HG03439 (cell line): ENCODE measurements at regions not wholly inside any gene's neighbourhood (a gene's known extent, or its start where the extent isn't known, plus 50 kb on each side); places are given as distances from the start of the nearest gene placed in this dataset.

ENCODE experiments used
- ATAC-seq: cut with Tn5 transposase; IDR thresholded peaks from one replicate; pipeline ENCODE4 v1.9.1; 2021; ENCODE audit warnings: mild to moderate bottlenecking, moderate library complexity; ENCODE audit not compliant: unreplicated experiment

DNA sequence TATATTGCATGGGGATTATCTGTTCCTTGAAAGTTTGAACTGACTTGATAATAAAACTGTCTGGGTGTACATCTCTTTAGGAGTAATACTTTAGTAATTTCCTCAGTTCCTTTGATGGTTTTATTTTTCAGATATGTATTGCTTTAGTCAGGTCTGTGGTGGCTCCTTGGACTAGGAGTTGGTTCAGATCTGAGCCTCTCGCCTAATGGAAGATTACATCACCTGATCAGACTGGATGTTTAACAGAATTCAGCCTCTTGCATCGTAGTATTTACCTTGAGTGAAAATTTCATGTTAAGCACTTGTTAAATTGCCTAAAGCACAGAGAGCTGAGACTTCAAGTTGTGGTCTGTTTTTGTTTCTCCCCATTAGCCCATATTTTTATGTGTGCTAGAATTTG, 267.3 kb downstream of the MAP2K4 start:
- no peak for ATAC-seq

DNA sequence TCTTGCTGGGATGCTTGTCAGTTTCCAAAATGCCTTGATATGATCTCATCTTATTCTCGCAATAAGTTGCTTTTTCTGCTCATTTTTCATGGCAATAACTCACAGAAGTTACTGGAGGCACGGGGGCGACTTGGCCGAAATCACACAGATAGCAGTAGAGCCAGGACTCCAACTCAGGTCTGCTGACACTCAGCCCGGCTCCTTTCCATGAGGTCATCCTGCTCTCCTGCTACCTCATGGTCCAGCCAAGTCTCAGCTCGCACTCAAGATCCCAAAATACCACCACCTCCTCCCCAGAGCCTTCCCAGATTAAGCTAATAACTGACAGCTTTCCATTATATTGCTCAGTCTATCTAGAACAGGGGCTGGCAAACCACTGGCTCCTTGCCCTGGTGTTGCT, 269.5 kb downstream of the MAP2K4 start:
- ATAC-seq = no peak

DNA sequence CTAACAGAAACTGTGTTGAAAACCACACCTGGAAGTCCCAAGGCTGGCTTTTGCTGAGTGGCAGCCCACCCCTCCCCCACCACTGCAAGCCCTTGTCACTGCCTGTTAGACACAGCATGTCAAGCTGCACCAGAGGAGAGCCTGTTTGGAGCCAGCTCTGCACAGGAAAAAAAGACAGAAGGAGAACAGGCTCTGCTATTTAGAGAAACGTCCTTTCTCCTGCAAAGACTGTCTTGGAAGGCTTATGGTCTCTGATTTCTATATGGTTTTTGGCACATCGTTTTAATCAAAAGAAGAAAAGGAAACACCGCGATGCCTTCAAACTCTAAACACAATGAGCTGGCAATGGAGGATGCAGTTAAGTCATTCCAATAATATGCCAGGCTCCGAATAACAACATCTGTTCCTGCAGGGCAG, 275.5 kb downstream of the MAP2K4 start:
- ATAC-seq = no peak

DNA sequence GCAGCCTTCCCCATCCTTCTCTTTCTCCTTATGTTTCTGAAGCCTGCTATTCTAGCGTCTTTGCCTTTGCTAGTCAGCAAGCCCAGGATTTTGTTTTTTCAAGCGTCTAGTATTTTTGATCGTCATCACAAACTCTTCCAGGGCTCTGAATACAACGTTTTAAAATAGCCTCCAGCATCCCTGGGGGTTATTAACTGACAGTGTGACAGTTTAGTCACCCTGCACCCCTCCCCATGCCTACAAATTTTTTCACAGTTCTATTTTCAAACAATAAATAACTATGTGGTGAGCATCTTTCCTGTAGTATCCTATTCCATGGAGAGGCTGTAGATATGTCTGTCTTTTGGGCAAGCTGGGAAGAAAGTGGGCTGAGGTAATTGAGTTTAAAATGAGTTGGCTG, 280.9 kb downstream of the MAP2K4 start:
- ATAC-seq = no peak

DNA sequence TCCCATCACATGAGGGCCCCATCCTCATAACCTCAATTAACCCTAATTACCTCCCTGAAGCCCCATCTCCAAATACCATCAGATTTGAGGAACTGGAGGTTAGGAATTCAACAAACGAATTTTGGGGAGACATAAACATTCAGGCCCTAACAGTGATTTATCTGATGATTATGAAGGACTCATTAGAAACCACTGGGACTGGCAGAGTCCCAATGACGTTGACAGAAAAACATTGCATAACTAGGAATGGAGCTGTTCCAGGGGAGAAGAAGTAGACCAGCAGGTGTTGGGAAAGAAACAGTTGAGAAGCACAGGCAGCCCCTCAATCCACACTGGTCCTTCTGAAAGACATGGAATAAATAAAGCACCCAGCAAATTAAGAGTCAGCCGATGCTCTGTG, 282.0 kb downstream of the MAP2K4 start:
- no peak for ATAC-seq

DNA sequence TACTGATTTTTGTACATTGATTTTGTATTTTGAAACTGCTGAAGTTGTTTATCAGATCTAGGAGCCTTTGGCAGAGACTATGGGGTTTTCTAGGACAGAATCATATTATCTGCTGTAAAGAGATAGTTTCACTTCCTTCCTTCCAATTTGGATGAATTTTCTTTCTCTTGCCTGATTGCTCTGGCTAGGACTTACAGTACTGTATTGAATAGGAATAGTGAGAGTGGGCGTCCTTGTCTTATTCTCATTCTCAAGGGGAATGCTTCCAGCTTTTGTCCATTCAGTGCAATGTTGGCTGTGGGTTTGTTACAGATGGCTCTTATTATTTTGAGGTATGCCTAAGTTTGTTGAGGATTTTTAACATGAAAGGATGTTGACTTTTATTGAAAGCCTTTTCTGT, 290.1 kb downstream of the MAP2K4 start:
- no peak for ATAC-seq

DNA sequence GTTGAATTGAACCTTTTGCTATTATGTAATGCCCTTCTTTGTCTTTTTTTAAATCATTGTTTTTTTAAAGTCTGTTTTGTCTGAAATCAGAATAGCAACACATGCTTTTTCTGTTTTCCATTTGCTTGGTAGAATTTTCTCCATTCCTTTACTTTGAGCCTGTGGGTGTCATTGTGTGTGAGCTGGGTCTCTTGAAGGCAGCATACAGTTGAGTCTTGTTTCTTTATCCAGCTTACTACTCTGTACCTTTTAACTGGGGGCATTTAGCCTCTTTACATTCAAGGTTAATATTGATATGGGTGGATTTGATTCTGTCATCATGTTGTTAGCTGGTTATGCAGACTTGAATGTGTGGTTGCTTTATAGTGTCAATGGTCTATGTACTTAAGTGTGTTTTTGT, 292.0 kb downstream of the MAP2K4 start:
- no peak for ATAC-seq

DNA sequence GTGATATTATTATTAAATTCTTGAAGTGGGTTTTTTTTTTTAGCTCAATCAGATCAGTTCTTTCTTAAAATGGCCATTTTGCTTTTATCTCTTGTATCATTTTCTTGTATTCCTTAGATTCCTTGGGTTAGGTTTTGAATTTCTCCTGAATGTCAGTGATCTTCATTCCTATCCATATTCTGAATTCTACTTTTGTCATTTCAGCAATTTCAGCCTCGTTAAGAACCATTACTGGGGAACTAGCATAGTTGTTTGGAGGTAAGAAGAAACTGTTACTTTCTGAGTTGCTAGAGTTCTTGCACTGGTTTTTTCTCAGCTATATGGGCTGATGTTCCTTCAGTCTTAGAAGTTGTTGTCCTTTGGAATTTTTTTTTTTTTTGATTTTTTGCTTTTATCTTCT, 293.1 kb downstream of the MAP2K4 start:
- no peak for ATAC-seq

DNA sequence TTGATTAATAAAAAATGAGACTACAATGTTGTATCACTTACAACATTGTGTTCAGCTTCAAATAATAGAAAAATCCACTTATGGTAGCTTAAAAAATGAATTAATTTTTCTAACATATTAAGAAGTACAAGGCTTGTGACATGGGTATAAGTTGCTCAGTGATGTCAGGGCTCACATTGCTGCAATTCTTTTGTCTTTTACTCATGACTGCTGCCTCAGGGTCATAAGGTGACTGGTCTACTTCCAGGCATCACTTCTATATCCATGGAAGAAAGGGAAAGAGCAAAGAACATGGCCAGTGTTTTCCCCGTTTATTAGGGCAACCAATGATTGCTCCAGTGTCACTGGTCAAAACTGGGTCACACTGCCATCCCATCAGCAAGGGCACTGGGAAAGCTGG, 295.3 kb downstream of the MAP2K4 start:
- no peak for ATAC-seq

DNA sequence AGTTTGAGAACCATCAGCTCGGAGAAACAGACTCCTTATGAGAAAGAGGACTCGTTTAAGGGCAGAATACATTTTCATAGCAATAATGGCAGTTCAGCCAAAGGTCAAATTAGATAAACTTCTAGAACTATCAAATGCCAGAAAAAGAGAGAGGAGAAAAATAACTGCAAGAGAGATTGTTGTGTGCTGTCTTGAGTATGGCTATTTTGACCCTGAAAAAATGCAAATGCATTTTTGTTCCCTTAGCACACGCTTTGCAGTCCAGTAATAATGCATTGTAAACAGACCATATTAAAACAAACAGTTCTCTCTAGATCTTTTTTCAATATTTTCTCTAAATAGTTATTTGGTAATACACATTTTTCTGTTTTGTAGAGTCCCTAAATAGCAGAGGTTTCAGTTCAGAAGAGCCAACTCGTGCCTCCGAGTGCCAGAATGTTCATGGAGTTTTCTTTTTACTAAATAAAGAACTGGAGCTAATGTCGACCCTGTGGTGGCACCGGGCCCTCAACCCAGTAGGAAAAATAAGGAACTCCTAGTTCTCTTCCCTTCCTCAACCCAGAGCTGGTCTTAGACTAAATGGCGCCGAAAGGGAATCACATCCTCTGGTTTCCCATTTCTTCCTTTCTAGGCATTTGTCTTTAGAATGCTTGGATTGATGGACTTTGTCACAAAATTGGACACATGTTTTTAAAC, 298.0 kb downstream of the MAP2K4 start:
- no peak for ATAC-seq

DNA sequence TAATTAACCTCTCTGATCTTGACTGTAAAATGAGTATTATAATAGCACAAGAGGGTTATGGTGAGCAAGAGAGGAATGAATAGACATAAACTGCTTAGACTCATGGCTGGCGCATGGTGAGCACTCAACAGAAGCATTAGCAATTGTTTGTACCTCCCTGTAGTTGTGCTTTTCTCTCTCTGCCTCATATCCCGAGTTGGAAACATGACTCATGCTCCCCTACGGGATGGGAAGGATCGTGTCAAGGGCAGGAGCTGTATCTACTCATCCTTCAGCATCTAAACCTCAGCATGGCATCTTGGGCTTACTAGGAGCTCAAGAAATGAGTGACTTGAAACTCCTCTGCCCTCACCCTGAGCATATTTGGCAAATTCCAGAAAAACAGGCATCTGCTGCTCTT, 299.6 kb downstream of the MAP2K4 start:
- ATAC-seq = no peak

DNA sequence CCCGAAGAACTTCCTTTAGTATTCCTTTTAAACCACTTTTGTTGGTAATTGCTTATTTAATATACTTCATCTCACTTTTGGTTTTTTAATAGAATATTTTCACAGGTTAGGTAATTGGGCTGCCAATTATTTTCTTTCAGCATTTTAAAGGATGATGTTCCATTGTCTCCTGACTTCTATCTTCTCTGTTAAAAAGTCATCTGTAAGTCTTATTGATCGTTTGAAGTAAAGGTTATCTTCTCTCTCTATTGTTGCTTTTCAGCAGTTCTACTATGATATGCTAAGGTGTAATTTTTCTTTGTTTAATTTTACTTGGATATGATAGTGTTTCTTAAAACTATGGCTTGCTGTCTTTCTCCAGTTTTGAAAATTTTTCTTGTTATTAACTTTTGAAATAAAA, 307.5 kb downstream of the MAP2K4 start:
- no peak for ATAC-seq

DNA sequence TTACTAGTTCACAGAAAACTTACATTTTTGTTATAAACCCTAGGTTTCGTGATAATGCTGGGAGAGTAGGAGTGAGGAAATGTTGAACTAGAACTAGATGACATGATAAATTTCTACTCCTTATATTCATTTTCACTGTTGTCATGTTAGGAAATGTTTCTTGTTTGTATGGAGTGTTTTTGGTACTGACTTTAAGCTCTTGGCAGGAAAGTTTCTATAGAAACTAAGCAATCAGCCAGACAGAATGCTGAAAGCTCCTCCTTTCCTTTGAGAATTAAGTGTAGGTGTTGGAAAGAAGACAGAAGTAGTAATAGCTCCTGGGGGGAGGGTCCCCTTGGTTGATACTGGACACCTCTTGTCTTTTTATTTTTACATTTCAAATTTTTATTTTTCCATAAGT, 309.8 kb downstream of the MAP2K4 start:
- ATAC-seq = no peak

DNA sequence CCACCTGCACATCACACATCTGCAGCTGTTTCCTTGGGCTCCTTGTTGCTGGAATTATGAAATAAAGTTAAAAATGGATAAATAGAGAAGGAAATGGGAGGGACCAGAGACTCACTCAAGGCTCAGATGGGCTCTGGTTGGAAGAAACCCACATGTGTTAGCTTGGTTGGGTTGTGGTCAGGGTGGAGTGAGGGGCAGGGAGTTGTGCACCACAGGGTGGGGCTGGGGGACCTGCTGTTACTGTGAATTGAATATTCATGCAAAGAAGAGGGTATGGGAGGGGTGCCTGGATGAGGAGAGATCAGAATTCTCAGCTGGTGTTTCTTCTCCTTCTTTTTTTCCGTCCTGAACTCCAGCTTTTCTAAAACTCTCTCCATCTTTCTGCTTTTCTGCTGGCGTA, 320.7 kb downstream of the MAP2K4 start:
- ATAC-seq = no peak

DNA sequence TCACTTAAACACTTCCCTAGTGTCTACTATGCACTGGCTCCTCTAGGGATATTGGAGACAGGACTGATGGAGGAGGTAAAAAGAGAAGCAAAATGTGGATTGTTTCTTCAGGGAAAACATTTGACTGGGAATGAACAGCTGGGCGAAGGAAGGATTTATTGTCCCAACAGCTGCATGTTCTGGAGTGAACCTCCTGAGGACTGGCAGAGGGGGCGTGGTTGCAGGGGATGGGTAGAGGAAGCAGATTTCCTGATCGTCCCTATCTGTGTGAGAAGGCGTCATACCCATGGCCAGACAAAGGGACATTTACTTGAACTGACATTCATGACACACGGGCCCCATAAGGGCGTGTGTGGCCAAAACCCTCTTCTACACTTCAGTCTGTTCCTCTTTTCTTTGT, 321.5 kb downstream of the MAP2K4 start:
- no peak for ATAC-seq

DNA sequence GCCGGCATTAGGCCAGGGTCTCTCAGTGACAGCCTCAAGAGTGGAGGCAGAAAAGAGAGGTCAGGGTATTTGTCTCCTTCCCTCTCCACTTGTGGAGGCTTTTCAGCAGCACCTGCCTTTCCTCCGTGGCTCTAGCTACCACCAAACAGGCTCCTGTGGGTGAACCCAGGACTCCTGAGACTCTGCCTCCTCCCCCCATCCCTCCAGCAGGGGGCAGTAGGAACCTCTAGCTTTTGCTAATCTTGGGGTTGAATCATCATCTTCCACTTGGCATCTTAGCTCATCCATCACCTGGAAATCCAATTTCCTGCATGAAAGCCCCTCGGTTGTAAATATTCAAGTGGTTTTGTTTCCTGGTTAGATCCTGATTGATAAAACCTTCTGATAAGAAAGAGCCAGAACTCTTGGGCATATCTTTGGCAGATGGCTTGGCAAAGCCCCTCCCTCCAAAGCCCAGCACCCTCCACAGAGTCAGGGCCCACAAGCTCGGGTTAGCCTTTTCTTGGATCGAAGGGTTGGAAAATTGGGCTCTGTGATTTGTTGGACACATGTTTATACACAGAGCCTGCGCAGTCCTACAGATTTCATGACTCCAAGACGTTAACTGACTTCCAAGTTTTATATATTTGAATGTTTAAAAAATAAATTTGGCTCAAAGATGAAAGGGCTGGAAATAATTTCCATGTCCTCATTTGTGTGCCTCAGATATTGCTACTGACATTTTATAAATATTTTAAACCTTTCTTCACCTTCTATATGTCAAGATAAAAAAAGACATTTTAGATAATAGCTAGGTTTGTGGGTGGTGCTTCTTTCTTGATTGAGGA, 322.1 kb downstream of the MAP2K4 start:
- no peak for ATAC-seq

DNA sequence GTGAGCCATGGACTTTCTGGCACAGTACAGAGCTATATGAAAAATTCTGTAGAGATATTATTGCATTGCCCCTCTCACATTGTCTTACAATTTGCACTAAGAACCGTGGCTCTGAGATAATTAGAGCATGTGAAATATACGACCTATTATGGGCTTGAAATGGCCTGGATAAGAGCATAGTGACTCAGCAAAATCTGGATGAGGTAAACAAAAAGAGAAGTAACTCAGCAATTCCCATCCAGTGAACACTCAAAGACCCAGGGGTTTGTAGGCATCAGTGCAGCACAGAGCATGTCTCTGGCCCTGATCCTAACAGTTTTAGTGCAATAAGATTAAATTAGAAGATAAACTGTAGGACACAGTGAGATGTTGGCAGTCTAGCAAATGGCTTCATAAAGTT, 317.2 kb upstream of the MYOCD start:
- no peak for ATAC-seq

DNA sequence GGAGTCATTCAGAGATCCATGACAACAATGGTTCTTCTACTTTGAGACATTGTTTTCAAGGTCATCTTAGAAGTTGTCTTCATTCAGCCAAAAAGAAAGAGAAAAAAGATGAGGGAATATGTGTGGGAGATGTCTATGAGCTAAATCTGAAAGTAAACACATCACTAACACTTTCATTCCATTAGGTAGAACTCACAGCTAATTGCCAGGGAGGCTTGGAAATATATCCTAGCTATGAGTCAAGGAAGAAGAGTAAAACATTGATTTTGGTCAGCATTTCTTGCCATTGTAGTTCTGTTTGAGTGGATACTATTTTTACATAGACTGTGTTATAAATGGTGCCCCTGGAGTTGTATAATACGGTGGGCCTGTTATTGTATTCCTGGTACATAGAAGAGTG, 316.4 kb upstream of the MYOCD start:
- ATAC-seq = no peak

DNA sequence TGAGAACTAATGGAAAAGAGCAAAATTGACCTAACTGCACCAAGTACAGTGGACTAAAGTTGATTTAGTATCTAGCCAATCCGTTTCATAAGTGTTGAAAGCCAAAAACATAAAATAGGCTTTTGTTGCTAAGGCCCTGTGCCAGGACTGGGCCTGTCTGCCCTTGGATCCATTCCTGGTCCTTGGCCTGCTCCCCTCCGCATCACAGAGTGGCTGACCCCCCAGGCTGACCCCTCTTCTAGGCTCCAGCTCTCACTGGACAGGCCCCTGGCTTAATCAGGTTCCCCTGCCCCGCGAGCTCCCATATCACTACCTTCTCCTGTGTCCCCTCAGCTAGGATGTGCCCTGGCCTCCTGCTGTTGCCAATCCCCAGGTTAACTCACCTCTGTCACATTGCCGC, 313.6 kb upstream of the MYOCD start:
- ATAC-seq = no peak

DNA sequence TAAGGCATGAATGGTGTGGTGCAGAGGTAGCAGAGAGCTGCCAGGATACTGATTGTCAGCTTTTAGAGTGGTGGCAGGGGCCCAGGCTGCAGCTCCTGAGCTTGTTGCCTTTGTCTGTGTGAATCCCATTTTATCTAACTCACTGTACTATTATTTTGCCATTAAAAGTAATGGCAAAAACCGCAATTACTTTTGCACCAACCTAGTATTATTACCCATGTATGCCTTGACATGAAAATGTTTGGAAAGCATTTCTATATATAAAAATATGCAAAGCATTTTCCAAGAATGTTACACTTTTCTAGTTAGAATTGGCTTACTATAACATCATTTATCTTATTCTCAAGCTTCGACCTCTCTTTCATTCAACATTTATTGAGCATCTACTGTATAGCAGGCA, 308.1 kb upstream of the MYOCD start:
- ATAC-seq = no peak

DNA sequence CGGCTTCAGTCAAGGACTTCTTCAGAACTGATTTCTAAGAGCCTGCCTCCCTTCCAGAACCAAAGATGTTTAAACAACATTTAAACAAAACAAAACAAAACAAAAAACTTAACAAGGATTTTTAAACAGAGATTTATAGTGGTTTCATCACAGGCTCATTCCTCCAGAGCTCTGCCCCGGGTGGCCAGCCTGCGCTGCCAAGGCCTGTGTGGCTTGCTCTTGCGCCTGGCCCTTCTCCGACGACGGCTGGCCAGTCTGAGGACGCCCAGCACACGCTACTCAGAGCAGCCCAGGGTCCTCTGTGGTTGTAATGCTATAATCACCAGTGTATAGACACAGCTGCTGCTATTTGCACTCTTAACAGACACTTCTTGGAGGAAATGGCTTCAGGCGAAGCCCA, 307.2 kb upstream of the MYOCD start:
- no peak for ATAC-seq

DNA sequence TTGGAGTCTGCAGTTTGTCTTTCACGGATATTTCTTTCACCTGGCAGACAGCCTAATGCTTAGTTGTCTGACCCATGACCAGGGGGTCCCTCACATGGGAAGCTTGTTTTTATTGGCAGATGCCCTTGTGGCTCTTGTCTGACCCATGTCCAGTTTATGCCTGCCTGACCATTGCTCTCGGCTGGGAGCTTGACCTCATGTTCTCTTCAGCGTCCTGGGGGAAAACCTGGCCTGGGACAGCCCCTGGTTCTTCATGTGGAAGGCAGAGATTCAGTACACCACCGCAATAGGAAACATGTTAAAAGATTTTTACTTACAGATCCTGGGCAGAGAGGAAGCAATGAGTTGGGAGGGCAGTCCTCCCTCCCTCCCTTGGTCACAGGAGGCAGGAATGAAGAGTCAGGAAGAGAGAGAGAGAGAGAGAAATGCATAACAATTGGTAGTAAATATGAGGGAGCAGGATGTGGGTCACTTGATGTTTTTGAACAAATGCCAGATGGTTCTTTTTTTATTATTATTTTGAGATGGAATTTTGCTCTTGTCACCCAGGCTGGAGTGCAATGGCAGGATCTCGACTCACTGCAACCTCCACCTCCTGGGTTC, 302.7 kb upstream of the MYOCD start:
- no peak for ATAC-seq
